ENCODE measurements at regions not wholly inside any gene's neighbourhood (a gene's known extent, or its start where the extent isn't known, plus 50 kb on each side); places are given as distances from the start of the nearest gene placed in this dataset.

- dilution Hi-C loops (cut with MboI; ENCODE audit: extremely low pct_ligation_motif_present, low sequenced_read_pairs) = loop anchor here (25.0 kb wide), 1 partner anchor 402 kb away; no protein-coding TSS in a partner anchor
- no peaks in the 10 kb centered on the region for H3K36me3 ChIP-seq (ENCODE audit: control insufficient read depth in 2 of 2, extremely low read depth in 1 of 2, insufficient read depth in 2 of 2, low read length in 2 of 2)
- TF ChIP-seq EZH2 (IDR thresholded peaks at IDR 0.05; ENCODE audit: low read length) (no peak), CTCF (optimal IDR thresholded peaks at IDR 0.05 in 1 of 3, IDR thresholded peaks at IDR 0.05 in 1 of 3, conservative IDR thresholded peaks at IDR 0.05 in 1 of 3; ENCODE audit: extremely low read depth in 1 of 3, insufficient read depth in 2 of 3, low read length in 3 of 3) (no peak)
- no peaks in the 10 kb centered on the region for H3K79me2 ChIP-seq (ENCODE audit: control insufficient read depth, insufficient read depth, low read length)
- H4K20me1 ChIP-seq (ENCODE audit: control insufficient read depth, extremely low read depth, insufficient read depth, low read length) = peaks cover 2% of the 10 kb centered on the region
- H3K9ac ChIP-seq (ENCODE audit: control insufficient read depth, extremely low read depth, insufficient read depth, low read length) = no peak overlapping the region
- H2AFZ ChIP-seq (ENCODE audit: control insufficient read depth, low read length) = no peak overlapping the region
- H3K9me3 ChIP-seq (ENCODE audit: control insufficient read depth, low read depth, low read length) = no peaks in the 10 kb centered on the region
- H3K27me3 ChIP-seq (ENCODE audit: control insufficient read depth, extremely low read depth, insufficient read depth, low read length) = peaks cover 26% of the 10 kb centered on the region
- DNase-seq (ENCODE audit: low read depth, low spot score) (no peak), FAIRE-seq (no peak)
- no peak overlapping the region for H3K4me2 ChIP-seq (ENCODE audit: control insufficient read depth, extremely low read depth, insufficient read depth, low read depth, low read length)
- H3K9me1 ChIP-seq (ENCODE audit: control insufficient read depth, extremely low read depth, insufficient read depth, low read length) = no peaks in the 10 kb centered on the region
- H3K27ac ChIP-seq (ENCODE audit: control insufficient read depth, insufficient read depth, low read length) = no peak overlapping the region
- H3K4me3 ChIP-seq (ENCODE audit: control insufficient read depth in 2 of 3, extremely low read depth in 1 of 3, insufficient read depth in 2 of 3, low read depth in 1 of 3, low read length in 3 of 3) = no peak overlapping the region
- peaks cover 16% of the 10 kb centered on the region for H3K4me1 ChIP-seq (ENCODE audit: control insufficient read depth, extremely low read depth, insufficient read depth, low read length)
Measured at GRCh38 chrX:110435196-110435595, 76.5 kb downstream of the RTL9 start.

- H3K27me3 ChIP-seq (ENCODE audit: control insufficient read depth, extremely low read depth, insufficient read depth, low read length) = peaks cover 24% of the 10 kb centered on the region
- H4K20me1 ChIP-seq (ENCODE audit: control insufficient read depth, extremely low read depth, insufficient read depth, low read length) = peaks cover 2% of the 10 kb centered on the region
- H3K9ac ChIP-seq (ENCODE audit: control insufficient read depth, extremely low read depth, insufficient read depth, low read length) = no peak overlapping the region
- no peak overlapping the region for H3K4me3 ChIP-seq (ENCODE audit: control insufficient read depth in 2 of 3, extremely low read depth in 1 of 3, insufficient read depth in 2 of 3, low read depth in 1 of 3, low read length in 3 of 3)
- no peak overlapping the region for H3K27ac ChIP-seq (ENCODE audit: control insufficient read depth, insufficient read depth, low read length)
- H3K4me2 ChIP-seq (ENCODE audit: control insufficient read depth, extremely low read depth, insufficient read depth, low read depth, low read length) = no peak overlapping the region
- dilution Hi-C loops (cut with MboI; ENCODE audit: extremely low pct_ligation_motif_present, low sequenced_read_pairs) = loop anchor here (25.0 kb wide), 1 partner anchor 401 kb away; no protein-coding TSS in a partner anchor
- H3K36me3 ChIP-seq (ENCODE audit: control insufficient read depth in 2 of 2, extremely low read depth in 1 of 2, insufficient read depth in 2 of 2, low read length in 2 of 2) = no peaks in the 10 kb centered on the region
- H3K79me2 ChIP-seq (ENCODE audit: control insufficient read depth, insufficient read depth, low read length) = no peaks in the 10 kb centered on the region
- TF ChIP-seq EZH2 (IDR thresholded peaks at IDR 0.05; ENCODE audit: low read length) = no peak
- no peak for TF ChIP-seq CTCF (optimal IDR thresholded peaks at IDR 0.05 in 1 of 3, IDR thresholded peaks at IDR 0.05 in 1 of 3, conservative IDR thresholded peaks at IDR 0.05 in 1 of 3; ENCODE audit: extremely low read depth in 1 of 3, insufficient read depth in 2 of 3, low read length in 3 of 3)
- H2AFZ ChIP-seq (ENCODE audit: control insufficient read depth, low read length) = no peak overlapping the region
- H3K9me1 ChIP-seq (ENCODE audit: control insufficient read depth, extremely low read depth, insufficient read depth, low read length) = no peaks in the 10 kb centered on the region
- H3K4me1 ChIP-seq (ENCODE audit: control insufficient read depth, extremely low read depth, insufficient read depth, low read length) = peaks cover 16% of the 10 kb centered on the region
- no peaks in the 10 kb centered on the region for H3K9me3 ChIP-seq (ENCODE audit: control insufficient read depth, low read depth, low read length)
- no peak for DNase-seq (ENCODE audit: low read depth, low spot score)
- no peak for FAIRE-seq
Measured at GRCh38 chrX:110436523-110436922, 77.9 kb downstream of the RTL9 start.

Data from keratinocyte (primary cell).